GM23338 (cell line): ENCODE measurements at regions not wholly inside any gene's neighbourhood (a gene's known extent, or its start where the extent isn't known, plus 50 kb on each side); places are given as distances from the start of the nearest gene placed in this dataset.

Experiments used
- ATAC-seq: fragments of 200-7000 bp; cut with Tn5 transposase; 3 replicates; pipeline ENCODE4 v1.9.1; 2020
- DNase-seq: peaks from one replicate; pipeline ENCODE4 v3.0.0-alpha.2; 2015; ENCODE audit warnings: low spot score
- H2AFZ ChIP-seq: fragments of 200-600 bp; sonication (generic); 2 replicates; pipeline ENCODE4 v1.8.0; 2016; ENCODE audit warnings: antibody characterized with exemption, mild to moderate bottlenecking, moderate library complexity
- H3F3A ChIP-seq: fragments of 200-600 bp; sonication (generic); replicated peaks from 2 replicates; pipeline ENCODE4 v1.8.0; 2017; ENCODE audit warnings: antibody characterized with exemption, mixed run types, low read depth
- H3K27ac ChIP-seq: fragments of 200-600 bp; sonication (generic); 2 replicates; pipeline ENCODE4 v1.6.1; 2016; ENCODE audit warnings: low read depth
- H3K27me3 ChIP-seq: fragments of 200-600 bp; sonication (generic); 2 replicates; pipeline ENCODE4 v1.8.0; 2016; ENCODE audit warnings: mild to moderate bottlenecking, mixed run types, moderate library complexity; ENCODE audit not compliant: insufficient read depth
- H3K36me3 ChIP-seq: fragments of 200-600 bp; sonication (generic); 2 replicates; pipeline ENCODE4 v1.8.0; 2016; ENCODE audit warnings: mild to moderate bottlenecking; ENCODE audit not compliant: insufficient read depth
- H3K4me1 ChIP-seq: fragments of 200-600 bp; sonication (generic); 2 replicates; pipeline ENCODE4 v1.8.0; 2016; ENCODE audit warnings: mild to moderate bottlenecking, moderate library complexity; ENCODE audit not compliant: insufficient read depth
- H3K4me2 ChIP-seq: fragments of 200-600 bp; sonication (generic); 2 replicates; pipeline ENCODE4 v1.7.1; 2017; ENCODE audit warnings: mixed run types
- H3K4me3 ChIP-seq: fragments of 200-600 bp; sonication (generic); 2 replicates; pipeline ENCODE4 v1.6.1; 2016; ENCODE audit warnings: mixed run types
- H3K79me2 ChIP-seq: fragments of 200-600 bp; sonication (generic); replicated peaks from 2 replicates; pipeline ENCODE4 v1.8.0; 2017; ENCODE audit warnings: mild to moderate bottlenecking; ENCODE audit not compliant: insufficient read depth
- H3K9me2 ChIP-seq: fragments of 200-600 bp; sonication (generic); 2 replicates; pipeline ENCODE4 v1.8.0; 2017; ENCODE audit not compliant: insufficient read depth
- H4K20me1 ChIP-seq: fragments of 200-600 bp; sonication (generic); replicated peaks from 2 replicates; pipeline ENCODE4 v1.8.0; 2017; ENCODE audit warnings: mild to moderate bottlenecking; ENCODE audit not compliant: insufficient read depth
- H3K27ac Mint-ChIP-seq: 2 replicates; pipeline ENCODE4 v1.8.0; 2020; ENCODE audit warnings: inconsistent platforms, mild to moderate bottlenecking, moderate library complexity, mixed read lengths
- H3K27me3 Mint-ChIP-seq: 3 replicates; pipeline ENCODE4 v1.8.0; 2022; ENCODE audit warnings: low read depth, mild to moderate bottlenecking, moderate library complexity, mixed read lengths, inconsistent platforms; ENCODE audit not compliant: insufficient read depth, poor library complexity
- H3K36me3 Mint-ChIP-seq: 3 replicates; pipeline ENCODE4 v1.8.0; 2021; ENCODE audit warnings: low read depth, mild to moderate bottlenecking, inconsistent platforms, moderate library complexity, mixed read lengths
- H3K4me1 Mint-ChIP-seq: 3 replicates; pipeline ENCODE4 v1.8.0; 2020; ENCODE audit warnings: mild to moderate bottlenecking, inconsistent platforms, mixed read lengths
- H3K4me3 Mint-ChIP-seq: 3 replicates; pipeline ENCODE4 v1.8.0; 2021; ENCODE audit warnings: moderate library complexity, mild to moderate bottlenecking, inconsistent platforms, mixed read lengths
- H3K9me3 Mint-ChIP-seq: 3 replicates; pipeline ENCODE4 v1.8.0; 2020; ENCODE audit warnings: moderate library complexity, mild to moderate bottlenecking, inconsistent platforms, mixed read lengths
- ETS1 ChIP-seq: IDR thresholded peaks from 2 replicates; pipeline ENCODE4 v1.6.1; 2016; ENCODE audit warnings: antibody characterized with exemption
- EZH2 ChIP-seq: fragments of 200-600 bp; sonication (generic); IDR thresholded peaks from one replicate; pipeline ENCODE4 v1.8.0; 2017; ENCODE audit warnings: antibody characterized with exemption, mild to moderate bottlenecking, low read depth; ENCODE audit not compliant: unreplicated experiment
- EZH2phosphoT487 ChIP-seq: fragments of 200-600 bp; sonication (generic); IDR thresholded peaks from one replicate; pipeline ENCODE4 v1.8.1; 2018; ENCODE audit warnings: antibody characterized with exemption; ENCODE audit not compliant: unreplicated experiment
- NANOG ChIP-seq: IDR thresholded peaks from 2 replicates; pipeline ENCODE4 v1.6.1; 2016; ENCODE audit warnings: antibody characterized with exemption, borderline replicate concordance
- POLR2AphosphoS5 ChIP-seq: IDR thresholded peaks from 2 replicates; pipeline ENCODE4 v1.6.1; 2016; ENCODE audit warnings: antibody characterized with exemption, low read depth
- REST ChIP-seq: IDR thresholded peaks from one replicate; pipeline ENCODE4 v1.6.1; 2018; ENCODE audit warnings: antibody characterized with exemption; ENCODE audit not compliant: unreplicated experiment
- STAT1 ChIP-seq: IDR thresholded peaks from one replicate; pipeline ENCODE4 v1.6.1; 2016; ENCODE audit warnings: antibody characterized with exemption; ENCODE audit not compliant: unreplicated experiment
- ZNF114 ChIP-seq: fragments of 250-450 bp; sonication (Bioruptor Pico); IDR thresholded peaks from 2 replicates; pipeline ENCODE4 v1.5.0; 2020; ENCODE audit warnings: mild to moderate bottlenecking, moderate library complexity
- ZNF331 ChIP-seq: fragments of 250-450 bp; sonication (Bioruptor Pico); IDR thresholded peaks from 2 replicates; pipeline ENCODE4 v1.5.0; 2020; ENCODE audit warnings: low read depth, mild to moderate bottlenecking, moderate library complexity

- Mint-ChIP-seq H3K4me1 (peaks cover 6% of the 10 kb centered on the region; the same call in 2 of the 3 replicates), H3K4me3 (no peak overlapping the region), H3K27ac (no peak overlapping the region), H3K27me3 (peaks cover 2% of the 10 kb centered on the region), H3K9me3 (no peaks in the 10 kb centered on the region), H3K36me3 (no peaks in the 10 kb centered on the region)
- Histone ChIP-seq H3K4me2 (no peak overlapping the region), H3K4me1 (no peaks in the 10 kb centered on the region), H3K27me3 (no peaks in the 10 kb centered on the region), H3K36me3 (no peaks in the 10 kb centered on the region), H2AFZ (no peak overlapping the region), H3K4me3 (no peak overlapping the region), H4K20me1 (no peaks in the 10 kb centered on the region), H3K9me2 (no peaks in the 10 kb centered on the region), H3K27ac (no peak overlapping the region), H3K79me2 (no peaks in the 10 kb centered on the region), H3F3A (no peaks in the 10 kb centered on the region)
- DNase-seq (no peak), ATAC-seq (peak; percentile 45)
- TF ChIP-seq STAT1 (no peak), REST (no peak), EZH2 (no peak), ETS1 (no peak)
Measured at GRCh38 chr15:53036641-53037040, 246.5 kb upstream of the ONECUT1 start.

GRCh38 chr15:53034767-53035245, 244.7 kb upstream of the ONECUT1 start:
- Histone ChIP-seq H3F3A (no peaks in the 10 kb centered on the region), H2AFZ (no peak overlapping the region), H3K4me1 (no peaks in the 10 kb centered on the region), H3K27ac (no peak overlapping the region), H3K4me2 (no peak overlapping the region), H3K79me2 (no peaks in the 10 kb centered on the region), H3K4me3 (no peak overlapping the region), H3K36me3 (no peaks in the 10 kb centered on the region), H3K9me2 (no peaks in the 10 kb centered on the region), H4K20me1 (no peaks in the 10 kb centered on the region), H3K27me3 (no peaks in the 10 kb centered on the region)
- no peaks in the 10 kb centered on the region for H3K27me3 Mint-ChIP-seq
- H3K4me3 Mint-ChIP-seq: no peak overlapping the region
- DNase-seq (no peak), ATAC-seq (no peak)
- H3K36me3 Mint-ChIP-seq: no peaks in the 10 kb centered on the region
- H3K4me1 Mint-ChIP-seq: peaks cover 6% of the 10 kb centered on the region; the same call in 2 of the 3 replicates
- H3K9me3 Mint-ChIP-seq: no peaks in the 10 kb centered on the region
- TF ChIP-seq NANOG (no peak), ZNF114 (CRISPR knock-in tag) (no peak), POLR2AphosphoS5 (no peak), ZNF331 (CRISPR knock-in tag) (no peak), EZH2phosphoT487 (no peak)
- H3K27ac Mint-ChIP-seq: no peak overlapping the region
